SK-N-SH treated with all-trans-retinoic acid at 6 μM for 48 hours (cell line): ENCODE measurements at regions not wholly inside any gene's neighbourhood (a gene's known extent, or its start where the extent isn't known, plus 50 kb on each side); places are given as distances from the start of the nearest gene placed in this dataset.

Experiments
- ATAC-seq: fragments of 200-7000 bp; cut with Tn5 transposase; 3 replicates; pipeline ENCODE4 v1.9.1; 2020; ENCODE audit warnings: mild to moderate bottlenecking, moderate library complexity
- ARNTL ChIP-seq: fragments of 450-650 bp; formaldehyde crosslinking; IDR thresholded peaks from 2 replicates; pipeline ENCODE4 v1.5.0; 2020; ENCODE audit warnings: low read depth, mild to moderate bottlenecking, moderate library complexity, borderline replicate concordance
- BACH2 ChIP-seq: fragments of 250-450 bp; sonication (Bioruptor Pico); IDR thresholded peaks from 2 replicates; pipeline ENCODE4 v1.9.0; 2021; ENCODE audit warnings: mild to moderate bottlenecking, borderline replicate concordance
- CSDC2 ChIP-seq: fragments of 250-450 bp; sonication (Bioruptor Pico); IDR thresholded peaks from 2 replicates; pipeline ENCODE4 v1.5.0; 2020; ENCODE audit warnings: mild to moderate bottlenecking, moderate library complexity
- ESRRG ChIP-seq: fragments of 250-450 bp; sonication (Bioruptor Pico); IDR thresholded peaks from 2 replicates; pipeline ENCODE4 v1.6.1; 2021; ENCODE audit warnings: mild to moderate bottlenecking
- GLIS3 ChIP-seq: fragments of 250-450 bp; sonication (Bioruptor Pico); IDR thresholded peaks from 2 replicates; pipeline ENCODE4 v1.5.0; 2020; ENCODE audit warnings: mild to moderate bottlenecking, moderate library complexity
- OSR1 ChIP-seq: fragments of 250-450 bp; sonication (Bioruptor Pico); IDR thresholded peaks from 2 replicates; pipeline ENCODE4 v1.8.0; 2022; ENCODE audit warnings: moderate library complexity, mild to moderate bottlenecking, inconsistent platforms
- PPARA ChIP-seq: fragments of 250-450 bp; sonication (Bioruptor Pico); IDR thresholded peaks from 2 replicates; pipeline ENCODE4 v1.5.0; 2020; ENCODE audit warnings: mild to moderate bottlenecking, borderline replicate concordance
- RARB ChIP-seq: fragments of 250-450 bp; sonication (Bioruptor Pico); IDR thresholded peaks from 2 replicates; pipeline ENCODE4 v1.8.0; 2021; ENCODE audit warnings: mild to moderate bottlenecking, moderate library complexity
- SNAI2 ChIP-seq: fragments of 250-450 bp; sonication (Bioruptor Pico); IDR thresholded peaks from 2 replicates; pipeline ENCODE4 v1.5.0; 2020; ENCODE audit warnings: mild to moderate bottlenecking, moderate library complexity
- TCF4 ChIP-seq: fragments of 250-450 bp; sonication (Bioruptor Pico); IDR thresholded peaks from 2 replicates; pipeline ENCODE4 v1.8.0; 2021; ENCODE audit warnings: mild to moderate bottlenecking, moderate library complexity, borderline replicate concordance
- TOX ChIP-seq: fragments of 250-450 bp; sonication (Bioruptor Pico); IDR thresholded peaks from 2 replicates; pipeline ENCODE4 v1.8.0; 2021; ENCODE audit warnings: mild to moderate bottlenecking, moderate library complexity, borderline replicate concordance
- TSHZ2 ChIP-seq: fragments of 250-450 bp; sonication (Bioruptor Pico); IDR thresholded peaks from 2 replicates; pipeline ENCODE4 v1.5.0; 2020; ENCODE audit warnings: mild to moderate bottlenecking, moderate library complexity
- ZC3H10 ChIP-seq: fragments of 250-450 bp; sonication (Bioruptor Pico); IDR thresholded peaks from 2 replicates; pipeline ENCODE4 v1.5.1; 2021; ENCODE audit warnings: mild to moderate bottlenecking, moderate library complexity
- ZFP3 ChIP-seq: fragments of 250-450 bp; sonication (Bioruptor Pico); IDR thresholded peaks from 2 replicates; pipeline ENCODE4 v1.5.0; 2020; ENCODE audit warnings: mild to moderate bottlenecking, moderate library complexity
- ZFP30 ChIP-seq: fragments of 450-650 bp; formaldehyde crosslinking; IDR thresholded peaks from 2 replicates; pipeline ENCODE4 v1.5.0; 2022; ENCODE audit warnings: mild to moderate bottlenecking, moderate library complexity
- ZNF565 ChIP-seq: fragments of 450-650 bp; formaldehyde crosslinking; conservative IDR thresholded peaks from 2 replicates; pipeline ENCODE4 v1.5.0; 2020; ENCODE audit warnings: low read depth, mild to moderate bottlenecking, moderate library complexity
- ZNF70 ChIP-seq: fragments of 450-650 bp; formaldehyde crosslinking; IDR thresholded peaks from 2 replicates; pipeline ENCODE4 v1.5.0; 2020; ENCODE audit warnings: mild to moderate bottlenecking, moderate library complexity
- ZNF8 ChIP-seq: fragments of 450-650 bp; formaldehyde crosslinking; IDR thresholded peaks from 2 replicates; pipeline ENCODE4 v1.5.0; 2020; ENCODE audit warnings: mild to moderate bottlenecking, moderate library complexity
- TF ChIP-seq, protein P1 (sequence below): fragments of 250-450 bp; sonication (Bioruptor Pico); IDR thresholded peaks from 2 replicates; pipeline ENCODE4 v1.5.1; 2020; ENCODE audit warnings: low read depth, mild to moderate bottlenecking, moderate library complexity
- TF ChIP-seq, protein P2 (sequence below): fragments of 250-450 bp; sonication (Bioruptor Pico); IDR thresholded peaks from 2 replicates; pipeline ENCODE4 v1.5.1; 2021; ENCODE audit warnings: mild to moderate bottlenecking, moderate library complexity
- TF ChIP-seq, protein P3 (sequence below): fragments of 250-450 bp; sonication (Bioruptor Pico); IDR thresholded peaks from 2 replicates; pipeline ENCODE4 v1.8.0; 2021; ENCODE audit warnings: low read depth, mild to moderate bottlenecking, moderate library complexity, borderline replicate concordance

- TF ChIP-seq TOX (CRISPR knock-in tag) (no peak), TSHZ2 (CRISPR knock-in tag) (no peak), TCF4 (no peak), ZNF8 (CRISPR knock-in tag) (no peak), BACH2 (no peak), ESRRG (CRISPR knock-in tag) (no peak), GLIS3 (CRISPR knock-in tag) (no peak)
- TF ChIP-seq, all 23 proteins: peak for 0
- no peak for ATAC-seq
These were observed 465.1 kb upstream of the BCHE start for GRCh38 chr3:166302331-166302730.

- TF ChIP-seq ZC3H10 (CRISPR knock-in tag): no peak
- TF ChIP-seq ZNF565 (CRISPR knock-in tag): no peak
- TF ChIP-seq PPARA (CRISPR knock-in tag): no peak
- TF ChIP-seq, protein P1, sequence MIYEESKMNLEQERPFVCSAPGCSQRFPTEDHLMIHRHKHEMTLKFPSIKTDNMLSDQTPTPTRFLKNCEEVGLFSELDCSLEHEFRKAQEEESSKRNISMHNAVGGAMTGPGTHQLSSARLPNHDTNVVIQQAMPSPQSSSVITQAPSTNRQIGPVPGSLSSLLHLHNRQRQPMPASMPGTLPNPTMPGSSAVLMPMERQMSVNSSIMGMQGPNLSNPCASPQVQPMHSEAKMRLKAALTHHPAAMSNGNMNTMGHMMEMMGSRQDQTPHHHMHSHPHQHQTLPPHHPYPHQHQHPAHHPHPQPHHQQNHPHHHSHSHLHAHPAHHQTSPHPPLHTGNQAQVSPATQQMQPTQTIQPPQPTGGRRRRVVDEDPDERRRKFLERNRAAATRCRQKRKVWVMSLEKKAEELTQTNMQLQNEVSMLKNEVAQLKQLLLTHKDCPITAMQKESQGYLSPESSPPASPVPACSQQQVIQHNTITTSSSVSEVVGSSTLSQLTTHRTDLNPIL (CRISPR knock-in tag): no peak
- TF ChIP-seq ZNF70 (CRISPR knock-in tag): no peak
- no peak for ATAC-seq
These were observed 459.1 kb upstream of the BCHE start for GRCh38 chr3:166296179-166296783.

GRCh38 chr3:166291186-166291955 is 454.1 kb upstream of the BCHE start:
- ATAC-seq: no peak

More at GRCh38 chr3:166291186-166291955, 454.1 kb upstream of the BCHE start:
- TF ChIP-seq RARB (no peak), ESRRG (CRISPR knock-in tag) (no peak), ZFP30 (CRISPR knock-in tag) (no peak), ARNTL (CRISPR knock-in tag) (no peak), ZNF70 (CRISPR knock-in tag) (no peak), ZNF565 (CRISPR knock-in tag) (no peak), ZFP3 (no peak), TCF4 (no peak), SNAI2 (no peak), OSR1 (CRISPR knock-in tag) (no peak), GLIS3 (CRISPR knock-in tag) (no peak), CSDC2 (CRISPR knock-in tag) (no peak), PPARA (CRISPR knock-in tag) (no peak)
- TF ChIP-seq, protein P2, sequence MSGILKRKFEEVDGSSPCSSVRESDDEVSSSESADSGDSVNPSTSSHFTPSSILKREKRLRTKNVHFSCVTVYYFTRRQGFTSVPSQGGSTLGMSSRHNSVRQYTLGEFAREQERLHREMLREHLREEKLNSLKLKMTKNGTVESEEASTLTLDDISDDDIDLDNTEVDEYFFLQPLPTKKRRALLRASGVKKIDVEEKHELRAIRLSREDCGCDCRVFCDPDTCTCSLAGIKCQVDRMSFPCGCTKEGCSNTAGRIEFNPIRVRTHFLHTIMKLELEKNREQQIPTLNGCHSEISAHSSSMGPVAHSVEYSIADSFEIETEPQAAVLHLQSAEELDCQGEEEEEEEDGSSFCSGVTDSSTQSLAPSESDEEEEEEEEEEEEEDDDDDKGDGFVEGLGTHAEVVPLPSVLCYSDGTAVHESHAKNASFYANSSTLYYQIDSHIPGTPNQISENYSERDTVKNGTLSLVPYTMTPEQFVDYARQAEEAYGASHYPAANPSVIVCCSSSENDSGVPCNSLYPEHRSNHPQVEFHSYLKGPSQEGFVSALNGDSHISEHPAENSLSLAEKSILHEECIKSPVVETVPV (CRISPR knock-in tag): no peak
- TF ChIP-seq, protein P1 (CRISPR knock-in tag): no peak
- TF ChIP-seq, protein P3, sequence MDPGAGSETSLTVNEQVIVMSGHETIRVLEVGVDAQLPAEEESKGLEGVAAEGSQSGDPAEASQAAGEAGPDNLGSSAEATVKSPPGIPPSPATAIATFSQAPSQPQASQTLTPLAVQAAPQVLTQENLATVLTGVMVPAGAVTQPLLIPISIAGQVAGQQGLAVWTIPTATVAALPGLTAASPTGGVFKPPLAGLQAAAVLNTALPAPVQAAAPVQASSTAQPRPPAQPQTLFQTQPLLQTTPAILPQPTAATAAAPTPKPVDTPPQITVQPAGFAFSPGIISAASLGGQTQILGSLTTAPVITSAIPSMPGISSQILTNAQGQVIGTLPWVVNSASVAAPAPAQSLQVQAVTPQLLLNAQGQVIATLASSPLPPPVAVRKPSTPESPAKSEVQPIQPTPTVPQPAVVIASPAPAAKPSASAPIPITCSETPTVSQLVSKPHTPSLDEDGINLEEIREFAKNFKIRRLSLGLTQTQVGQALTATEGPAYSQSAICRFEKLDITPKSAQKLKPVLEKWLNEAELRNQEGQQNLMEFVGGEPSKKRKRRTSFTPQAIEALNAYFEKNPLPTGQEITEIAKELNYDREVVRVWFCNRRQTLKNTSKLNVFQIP (CRISPR knock-in tag): no peak
- TF ChIP-seq, all 23 proteins: peak for 0
